ENCODE measurements at regions not wholly inside any gene's neighbourhood (a gene's known extent, or its start where the extent isn't known, plus 50 kb on each side); places are given as distances from the start of the nearest gene placed in this dataset.

- TF ChIP-seq PURB (CRISPR knock-in tag; IDR thresholded peaks at IDR 0.05; ENCODE audit: low read depth) (no peak), RAD21 (CRISPR knock-in tag; conservative IDR thresholded peaks at IDR 0.05 in 1 of 2, IDR thresholded peaks at IDR 0.05 in 1 of 2) (no peak), ZNF23 (CRISPR knock-in tag; IDR thresholded peaks at IDR 0.05) (no peak), ZNF133 (CRISPR knock-in tag; IDR thresholded peaks at IDR 0.05) (no peak), HDGF (IDR thresholded peaks at IDR 0.05) (no peak), POLR2B (IDR thresholded peaks at IDR 0.05; ENCODE audit: low read depth, partially characterized antibody) (no peak), CREB3L1 (IDR thresholded peaks at IDR 0.05; ENCODE audit: borderline replicate concordance, low read depth) (no peak), ZBTB33 (CRISPR knock-in tag; IDR thresholded peaks at IDR 0.05) (no peak), NRF1 (conservative IDR thresholded peaks at IDR 0.05 in 1 of 2, IDR thresholded peaks at IDR 0.05 in 1 of 2) (no peak), JUND (IDR thresholded peaks at IDR 0.05; ENCODE audit: borderline replicate concordance, low read depth, low read length) (no peak), JUND (tag; IDR thresholded peaks at IDR 0.05; ENCODE audit: borderline replicate concordance, low read depth, low read length) (no peak), FOSL1 (tag; conservative IDR thresholded peaks at IDR 0.05) (no peak), E2F4 (CRISPR knock-in tag; IDR thresholded peaks at IDR 0.05; ENCODE audit: low read depth) (no peak), ARNT (IDR thresholded peaks at IDR 0.05) (no peak)
Observed at GRCh38 chr14:104514156-104514848, 65.3 kb upstream of the C14orf180 start.

All from K562 (cell line).